SU-DHL-6 (cell line): ENCODE measurements at regions not wholly inside any gene's neighbourhood (a gene's known extent, or its start where the extent isn't known, plus 50 kb on each side); places are given as distances from the start of the nearest gene placed in this dataset.

ENCODE experiments used
- CTCF ChIP-seq: fragments of 200-600 bp; sonication (generic); IDR thresholded peaks from one replicate; pipeline ENCODE4 v1.5.1; 2017; ENCODE audit warnings: antibody characterized with exemption, mild to moderate bottlenecking, low read length, moderate library complexity; ENCODE audit not compliant: insufficient read depth, poor library complexity, severe bottlenecking
- EZH2phosphoT487 ChIP-seq: fragments of 200-600 bp; sonication (generic), shearing (Covaris generic); conservative IDR thresholded peaks from 2 replicates; pipeline ENCODE4 v1.6.1; 2018; ENCODE audit warnings: mild to moderate bottlenecking, antibody characterized with exemption, low read length, moderate library complexity, mixed read lengths

- TF ChIP-seq CTCF: no peak
- no peak for TF ChIP-seq EZH2phosphoT487
Observed at GRCh38 chr10:3241967-3242650, 69.5 kb upstream of the PITRM1 start.
